8988T (cell line): ENCODE measurements at regions not wholly inside any gene's neighbourhood (a gene's known extent, or its start where the extent isn't known, plus 50 kb on each side); places are given as distances from the start of the nearest gene placed in this dataset.
"Not testable (repeated sequence)": the region's sequence is repeated elsewhere in the genome, so short reads cannot be mapped to it uniquely, and the experiment has no call there.

Experiments
- DNase-seq: peaks from one replicate; pipeline ENCODE4 v3.0.0; 2011

DNA sequence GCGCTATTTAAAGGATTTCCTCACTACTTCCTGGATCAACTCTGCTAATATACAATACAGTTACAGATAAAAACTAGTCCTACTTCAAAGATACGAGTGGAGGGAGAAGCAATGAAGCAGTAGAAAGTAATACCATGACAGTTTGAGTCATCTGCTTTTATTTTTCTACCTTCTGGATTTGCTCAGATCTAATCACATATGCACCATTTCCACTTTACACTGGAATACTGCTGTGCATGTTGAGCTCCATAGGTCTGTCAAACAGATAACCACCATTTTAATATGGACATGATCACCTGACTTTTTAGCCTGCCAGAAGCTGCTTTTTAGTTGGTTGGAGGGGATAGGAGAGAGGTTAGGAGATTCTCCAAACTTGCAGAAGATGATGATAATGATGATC lies 92.5 kb downstream of the MMUT start:
- no peak for DNase-seq

GRCh38 chr6:49366539-49366938 lies 96.5 kb downstream of the MMUT start:
- no peak for DNase-seq

- no peak for DNase-seq
Observed at GRCh38 chr6:49348561-49348960, 114.5 kb downstream of the MMUT start.

- no peak for DNase-seq
Observed at GRCh38 chr6:49342410-49342809, 120.6 kb downstream of the MMUT start.

DNA sequence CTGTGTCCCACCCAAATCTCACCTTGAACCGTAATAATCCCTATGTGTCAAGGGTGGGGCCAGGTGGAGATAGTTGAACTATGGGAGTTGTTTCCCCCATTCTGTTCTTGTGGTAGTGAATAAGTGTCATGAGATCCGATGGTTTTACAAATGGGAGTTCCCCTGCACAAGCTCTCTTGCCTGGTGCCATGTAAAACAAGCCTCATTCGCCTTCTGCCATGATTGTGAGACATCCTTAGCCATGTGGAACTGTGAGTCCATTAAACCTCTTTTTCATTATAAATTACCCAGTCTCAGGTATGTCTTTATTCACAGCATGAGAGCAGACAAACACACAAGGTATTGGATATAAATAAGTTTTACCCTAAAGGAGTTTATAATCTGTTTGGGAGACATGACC lies 121.2 kb downstream of the MMUT start:
- DNase-seq, result no peak

- no peak for DNase-seq
Observed at GRCh38 chr6:49339096-49339495, 124.0 kb downstream of the MMUT start.

DNA sequence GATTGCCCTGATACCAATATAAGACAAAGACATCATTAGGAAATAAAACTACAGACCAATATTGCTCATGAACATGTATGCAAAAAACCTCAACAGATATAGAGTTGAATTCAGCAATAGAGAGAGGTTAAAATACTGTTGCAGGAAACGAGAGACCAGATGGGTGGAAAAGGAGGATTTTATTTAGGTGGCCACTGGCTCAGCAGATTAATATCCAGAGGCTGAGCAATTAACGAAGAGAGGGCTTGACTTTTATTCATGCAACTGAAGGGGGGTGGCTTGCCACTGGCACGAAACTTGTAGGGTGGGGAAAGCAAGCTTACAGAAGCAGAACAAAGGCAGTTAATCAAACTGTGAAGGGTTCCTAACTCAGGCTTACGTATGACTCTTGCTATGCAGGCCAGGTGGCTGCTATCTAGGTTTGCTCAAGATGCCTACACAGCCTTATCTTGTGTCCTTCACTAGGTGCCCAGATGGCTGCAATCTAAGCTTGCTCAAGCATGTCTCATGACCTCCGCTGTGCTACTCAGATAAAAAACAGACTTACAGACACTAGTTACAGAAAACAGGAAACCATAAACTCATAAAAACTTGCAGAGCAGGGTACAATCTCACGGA lies 126.4 kb downstream of the MMUT start:
- DNase-seq, result no peak

DNA sequence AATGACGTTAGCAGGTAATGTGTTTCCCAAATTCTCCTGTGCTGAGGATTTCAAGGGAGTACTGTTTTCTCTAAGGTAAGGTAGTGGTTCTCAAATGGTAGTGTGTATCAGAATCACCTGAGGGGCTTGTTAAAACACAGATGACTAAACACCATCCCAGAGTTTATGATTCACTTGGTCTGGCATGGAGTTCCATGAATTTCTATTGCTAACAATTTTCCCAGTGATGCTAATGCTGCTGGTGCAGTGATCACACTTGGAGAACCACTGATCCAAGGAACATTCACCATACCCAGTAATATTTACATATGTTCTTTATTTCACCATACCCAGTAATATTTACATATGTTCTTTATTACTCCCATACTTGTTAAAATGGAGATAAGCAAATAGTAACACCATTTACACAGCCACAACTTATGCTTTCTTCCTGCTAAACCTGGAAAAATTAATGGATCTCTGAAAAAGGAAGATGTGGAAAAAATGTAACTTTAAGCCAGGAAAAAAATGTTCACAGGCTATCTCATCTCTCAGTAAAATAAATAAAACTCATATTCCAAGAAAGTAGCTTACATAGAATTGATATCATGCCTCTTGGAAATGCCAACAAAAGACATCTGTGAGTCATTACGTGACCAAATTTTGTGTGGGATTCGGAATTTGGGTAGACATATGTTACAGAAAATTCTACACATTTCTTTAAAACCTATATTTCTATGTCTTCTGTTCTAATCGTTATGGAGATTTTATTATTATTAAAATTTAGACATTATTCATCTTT lies 129.5 kb downstream of the MMUT start:
- DNase-seq, result no peak

GRCh38 chr6:49332781-49333180 lies 130.3 kb downstream of the MMUT start:
- DNase-seq, result no peak

- no peak for DNase-seq
Observed at GRCh38 chr6:49329186-49329585, 133.9 kb downstream of the MMUT start.

- DNase-seq, result no peak
Observed at GRCh38 chr6:49328051-49328744, 134.9 kb downstream of the MMUT start.

- DNase-seq, result no peak
Observed at GRCh38 chr6:49327571-49327970, 135.5 kb downstream of the MMUT start.

GRCh38 chr6:49327005-49327404 lies 136.0 kb downstream of the MMUT start:
- DNase-seq, result no peak

DNA sequence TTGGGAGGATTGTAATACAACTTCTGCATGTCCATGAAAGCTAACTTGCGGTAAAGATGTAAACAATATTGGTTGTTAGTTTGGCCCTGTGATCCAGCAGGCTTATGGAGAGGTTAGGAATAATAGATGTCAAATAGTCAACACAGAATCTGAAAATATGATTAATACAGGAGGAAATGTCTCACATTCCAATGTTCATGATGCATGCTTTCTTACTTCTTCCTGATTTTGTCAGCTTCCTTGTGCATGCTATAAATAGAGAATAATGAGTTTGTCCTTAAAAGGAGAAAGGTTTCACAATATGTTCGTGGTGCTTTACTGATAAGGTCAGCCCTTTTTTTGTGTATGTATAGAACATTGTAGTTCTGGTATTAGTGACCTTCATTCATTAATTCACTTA lies 136.7 kb downstream of the MMUT start:
- no peak for DNase-seq

DNA sequence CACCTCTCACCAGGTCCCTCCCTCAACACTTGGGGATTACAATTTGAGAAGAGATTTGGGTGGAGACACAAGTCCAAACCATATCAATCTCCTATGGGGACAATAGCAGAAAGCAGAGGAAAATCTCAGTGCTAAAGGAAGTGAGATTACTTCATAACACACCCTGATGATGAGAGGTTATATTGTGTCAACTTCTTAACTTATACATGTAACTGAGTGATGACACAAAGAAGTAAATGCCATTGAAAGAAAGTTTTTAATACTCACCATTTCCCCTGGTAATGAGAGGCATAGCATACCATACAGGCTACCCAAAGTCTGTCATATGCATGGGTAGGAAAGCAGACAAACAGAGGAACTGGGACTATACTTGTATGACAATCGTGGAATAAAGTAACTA lies 137.2 kb downstream of the MMUT start:
- DNase-seq, result no peak

- DNase-seq, result no peak
Observed at GRCh38 chr6:49322861-49323260, 140.2 kb downstream of the MMUT start.

DNA sequence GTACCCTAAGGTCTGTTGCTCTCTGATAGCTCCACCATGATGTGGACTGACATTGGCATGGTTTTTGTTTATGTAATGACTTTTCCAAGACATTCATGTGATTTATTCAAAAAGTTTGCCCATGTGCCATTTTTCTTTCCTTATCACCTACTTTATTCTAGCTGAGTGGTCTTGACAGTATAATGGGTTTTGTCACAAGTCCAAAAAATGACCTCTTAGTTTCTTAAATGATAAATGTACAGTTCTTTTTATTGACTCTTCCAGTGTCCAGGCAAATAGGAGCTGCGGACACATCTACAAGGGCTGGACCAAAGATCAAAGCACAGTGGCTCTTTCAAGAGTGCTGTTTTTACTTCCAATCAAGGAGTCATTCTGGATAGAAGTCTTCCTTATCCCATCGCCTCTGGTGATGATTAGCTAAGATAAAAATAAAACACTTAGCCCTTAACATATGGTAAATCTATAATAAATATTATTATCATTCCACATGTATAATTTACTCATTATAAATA lies 141.4 kb downstream of the MMUT start:
- DNase-seq, result no peak

DNA sequence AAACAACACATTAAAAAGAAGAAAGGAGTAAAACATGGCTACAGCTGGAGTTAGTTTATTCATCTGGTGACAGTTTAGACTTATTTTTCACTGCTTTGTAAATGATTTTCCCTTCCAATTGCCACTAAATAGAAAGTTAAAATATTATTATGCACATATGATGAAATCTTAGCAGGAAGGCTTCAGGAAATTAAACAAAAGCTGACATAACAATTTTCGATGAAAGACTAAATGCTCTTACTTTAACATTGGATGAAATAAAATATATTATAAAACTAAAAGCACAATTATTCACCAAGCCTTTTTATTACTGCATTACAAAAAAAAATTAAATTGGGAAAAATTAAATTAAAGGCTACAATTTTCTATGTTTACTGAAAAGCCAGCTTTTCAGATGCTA lies 158.0 kb downstream of the MMUT start:
- no peak for DNase-seq

DNA sequence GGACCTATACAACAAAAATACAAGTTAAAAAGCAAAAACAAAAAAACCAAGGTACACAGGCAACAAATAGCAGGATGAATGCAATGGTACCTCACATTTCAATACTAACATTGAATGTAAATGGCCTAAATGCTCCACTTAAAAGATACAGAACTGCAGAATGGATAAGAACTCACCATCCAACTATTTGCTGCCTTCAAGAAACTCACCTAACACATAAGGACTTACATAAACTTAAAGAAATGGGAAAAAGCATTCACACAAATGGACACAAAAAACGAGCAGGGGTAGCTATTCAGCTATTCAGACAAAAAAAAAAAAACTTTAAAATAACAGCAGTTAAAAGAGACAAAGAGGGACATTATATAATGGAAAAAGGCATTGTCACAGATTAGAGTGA lies 158.7 kb downstream of the MMUT start:
- DNase-seq, result not testable (repeated sequence)

DNA sequence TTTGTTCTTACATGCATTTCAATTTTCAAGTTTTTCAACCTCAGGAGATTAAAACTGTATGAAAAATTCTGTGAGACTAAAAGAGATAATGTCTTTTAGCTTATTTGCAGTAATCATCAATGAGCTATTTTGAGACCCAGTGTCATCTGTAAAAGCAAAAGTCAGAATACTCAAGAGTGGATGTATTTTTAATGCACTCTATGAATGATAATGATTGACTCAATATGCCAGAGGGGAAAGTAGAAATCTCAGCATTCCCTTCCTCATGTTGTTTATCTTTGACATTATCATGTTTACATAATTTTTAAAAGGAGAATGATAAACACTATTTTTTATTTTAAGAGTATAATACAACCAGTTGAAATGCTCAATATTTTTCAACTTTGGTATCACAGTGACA lies 162.1 kb downstream of the MMUT start:
- DNase-seq, result no peak

DNA sequence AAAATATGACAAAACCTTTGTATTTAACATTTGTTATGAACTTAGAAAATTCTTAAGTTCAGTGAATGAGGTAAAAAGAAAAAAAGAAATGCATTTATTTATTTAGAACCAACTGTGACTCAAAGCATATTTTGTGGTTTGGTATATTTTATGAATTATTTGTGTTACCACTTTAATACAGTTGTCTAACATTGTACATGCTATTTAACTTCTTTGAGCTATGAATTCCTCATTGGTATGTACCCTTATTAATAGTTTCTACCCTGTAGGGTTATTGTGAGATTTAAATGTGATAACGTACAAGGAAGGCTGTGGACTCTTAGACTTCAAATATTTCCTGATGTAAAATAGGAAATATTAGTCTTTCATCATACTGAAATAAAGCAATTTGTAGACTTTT lies 162.6 kb downstream of the MMUT start:
- DNase-seq, result no peak

GRCh38 chr6:49299279-49299678 lies 163.8 kb downstream of the MMUT start:
- DNase-seq, result no peak

DNA sequence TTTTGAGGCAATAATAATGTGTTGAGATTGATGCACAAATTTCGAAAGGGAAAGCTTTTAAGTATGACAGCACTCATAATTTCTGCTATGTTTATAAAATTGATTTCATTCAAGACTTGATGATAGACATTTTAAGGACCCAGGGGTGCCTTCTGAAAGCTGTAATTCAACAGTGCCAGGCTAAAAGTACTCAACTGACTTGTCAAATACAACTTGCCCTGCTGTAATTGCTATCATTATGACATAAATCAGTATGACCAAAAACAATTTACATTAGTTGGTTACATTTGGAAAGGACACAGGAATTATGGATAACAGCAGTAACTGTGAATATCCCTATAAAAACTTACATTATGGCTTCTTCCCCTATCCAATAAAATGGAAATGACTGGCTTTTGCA lies 178.9 kb downstream of the MMUT start:
- no peak for DNase-seq
